ENCODE measurements at regions not wholly inside any gene's neighbourhood (a gene's known extent, or its start where the extent isn't known, plus 50 kb on each side); places are given as distances from the start of the nearest gene placed in this dataset.

DNA sequence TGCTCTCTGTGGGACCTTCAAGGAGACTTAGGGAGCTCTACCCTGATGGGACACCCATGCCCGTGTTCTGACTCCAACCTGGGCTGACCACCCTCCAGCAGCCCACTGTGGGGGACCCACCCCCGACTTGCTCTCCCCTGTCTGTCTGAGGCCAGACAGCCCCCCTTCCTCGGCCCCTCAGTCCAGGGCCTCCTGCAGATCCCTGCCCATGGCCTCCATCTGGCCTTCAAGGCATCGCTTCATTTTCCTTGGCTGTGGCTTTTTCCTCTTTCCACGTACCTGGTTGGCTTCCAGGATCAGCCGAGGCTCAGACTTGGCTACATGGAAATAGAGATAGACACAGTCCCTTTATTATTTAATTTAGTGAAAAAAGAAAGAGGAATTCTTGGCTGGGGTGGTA, 290.0 kb downstream of the CYP26B1 start:
- TF ChIP-seq, protein P1, sequence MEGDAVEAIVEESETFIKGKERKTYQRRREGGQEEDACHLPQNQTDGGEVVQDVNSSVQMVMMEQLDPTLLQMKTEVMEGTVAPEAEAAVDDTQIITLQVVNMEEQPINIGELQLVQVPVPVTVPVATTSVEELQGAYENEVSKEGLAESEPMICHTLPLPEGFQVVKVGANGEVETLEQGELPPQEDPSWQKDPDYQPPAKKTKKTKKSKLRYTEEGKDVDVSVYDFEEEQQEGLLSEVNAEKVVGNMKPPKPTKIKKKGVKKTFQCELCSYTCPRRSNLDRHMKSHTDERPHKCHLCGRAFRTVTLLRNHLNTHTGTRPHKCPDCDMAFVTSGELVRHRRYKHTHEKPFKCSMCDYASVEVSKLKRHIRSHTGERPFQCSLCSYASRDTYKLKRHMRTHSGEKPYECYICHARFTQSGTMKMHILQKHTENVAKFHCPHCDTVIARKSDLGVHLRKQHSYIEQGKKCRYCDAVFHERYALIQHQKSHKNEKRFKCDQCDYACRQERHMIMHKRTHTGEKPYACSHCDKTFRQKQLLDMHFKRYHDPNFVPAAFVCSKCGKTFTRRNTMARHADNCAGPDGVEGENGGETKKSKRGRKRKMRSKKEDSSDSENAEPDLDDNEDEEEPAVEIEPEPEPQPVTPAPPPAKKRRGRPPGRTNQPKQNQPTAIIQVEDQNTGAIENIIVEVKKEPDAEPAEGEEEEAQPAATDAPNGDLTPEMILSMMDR (IDR thresholded peaks at IDR 0.05), result no peak
- TF ChIP-seq POLR2A (IDR thresholded peaks at IDR 0.05), result no peak
